Esophagus muscularis mucosa (tissue), 4 donors: ENCODE measurements at regions not wholly inside any gene's neighbourhood (a gene's known extent, or its start where the extent isn't known, plus 50 kb on each side); places are given as distances from the start of the nearest gene placed in this dataset.

Experiments
- DNase-seq: peaks from one replicate; pipeline ENCODE4 v3.0.0-alpha.2; 2017; ENCODE audit errors: extremely low spot score
- H3K27ac ChIP-seq, 4 donors: fragments of 200-600 bp; sonication (generic); replicated peaks in 1 of 4; 1 replicate in 3 of 4; 2 replicates in 1 of 4; pipeline ENCODE4 v1.5.1; 2016 to 2019; ENCODE audit warnings: mild to moderate bottlenecking in 1 of 4
- H3K27me3 ChIP-seq, 4 donors: fragments of 200-600 bp; sonication (generic); one replicate each; pipeline versions ENCODE4 v1.5.1 to v1.6.0; 2016 to 2019
- H3K36me3 ChIP-seq, 4 donors: fragments of 200-600 bp; sonication (generic); one replicate each; pipeline ENCODE4 v1.5.1; 2016 to 2019
- H3K4me1 ChIP-seq, 4 donors: fragments of 200-600 bp; sonication (generic); one replicate each; pipeline ENCODE4 v1.5.1; 2016 to 2019
- H3K4me3 ChIP-seq, 4 donors: fragments of 200-600 bp; sonication (generic); 1 replicate in 2 of 4; 2 replicates in 2 of 4; pipeline ENCODE4 v1.5.1; 2016 to 2019; ENCODE audit warnings: mild to moderate bottlenecking in 4 of 4, moderate library complexity in 1 of 4
- H3K9me3 ChIP-seq, 4 donors: fragments of 200-600 bp; sonication (generic); 1 replicate in 3 of 4; 2 replicates in 1 of 4; pipeline ENCODE4 v1.5.1; 2016 to 2019
- CTCF ChIP-seq, 3 experiments: fragments of 200-600 bp in 2 of 3; fragments of 450-650 bp in 1 of 3; sonication (generic) in 2 of 3; IDR thresholded peaks; one replicate each; pipeline ENCODE4 v1.5.1; 2017 to 2019; ENCODE audit warnings: antibody characterized with exemption in 3 of 3, mild to moderate bottlenecking in 2 of 3, moderate library complexity in 1 of 3
- EP300 ChIP-seq: sonication (generic); formaldehyde crosslinking; IDR thresholded peaks from one replicate; pipeline ENCODE4 v1.6.1; 2017; ENCODE audit warnings: antibody characterized with exemption
- POLR2A ChIP-seq: fragments of 450-650 bp; IDR thresholded peaks from one replicate; pipeline ENCODE4 v1.6.1; 2017; ENCODE audit warnings: antibody characterized with exemption, moderate library complexity, mild to moderate bottlenecking, low read depth
- POLR2AphosphoS5 ChIP-seq, 2 donors: sonication (generic); formaldehyde crosslinking; IDR thresholded peaks; one replicate each; pipeline ENCODE4 v1.6.1; 2017; ENCODE audit warnings: antibody characterized with exemption in 2 of 2
- WGBS: methylation state at CpG from one replicate; pipeline ENCODE4 v1.1.5; 2018; 5-methylcytosine and 5-hydroxymethylcytosine counted together
- intact Hi-C: fragments of 100-400 bp; cut with DNase I; formaldehyde crosslinking; loops from one replicate; pipeline ENCODE4 v1.15.1; 2023

GRCh38 chr2:106034325-106034724 lies 159.8 kb downstream of the UXS1 start:
- intact Hi-C loops, result no loop called here
- DNase-seq, result no peak
- H3K4me1 ChIP-seq, result peaks cover 24 to 48% (median 41%) of the 10 kb centered on the region in 4 donors
- no peaks in the 10 kb centered on the region for H3K27me3 ChIP-seq
- WGBS, result 85% methylated on average over 3 of the region's 3 CpGs
- H3K36me3 ChIP-seq, result no peaks in the 10 kb centered on the region
- no peaks in the 10 kb centered on the region for H3K9me3 ChIP-seq
- no peak overlapping the region for H3K4me3 ChIP-seq
- no peak for TF ChIP-seq EP300
- TF ChIP-seq POLR2AphosphoS5 (IDR thresholded peaks at IDR 0.05), result no peak
- TF ChIP-seq CTCF (IDR thresholded peaks at IDR 0.05), result no peak
- no peak for TF ChIP-seq POLR2A
- H3K27ac ChIP-seq, result no peak overlapping the region

- DNase-seq, result no peak
- 82% methylated on average over 4 of the region's 4 CpGs for WGBS
- Histone ChIP-seq H3K27ac (no peak overlapping the region), H3K4me1 (peaks cover 24 to 40% (median 31%) of the 10 kb centered on the region in 4 donors), H3K27me3 (no peaks in the 10 kb centered on the region), H3K4me3 (no peak overlapping the region), H3K36me3 (no peaks in the 10 kb centered on the region), H3K9me3 (no peaks in the 10 kb centered on the region)
- intact Hi-C loops, result no loop called here
- TF ChIP-seq EP300 (peak; percentile 9), CTCF (IDR thresholded peaks at IDR 0.05) (no peak), POLR2A (no peak)
Measured at GRCh38 chr2:106032676-106033075, 161.4 kb downstream of the UXS1 start.

DNA sequence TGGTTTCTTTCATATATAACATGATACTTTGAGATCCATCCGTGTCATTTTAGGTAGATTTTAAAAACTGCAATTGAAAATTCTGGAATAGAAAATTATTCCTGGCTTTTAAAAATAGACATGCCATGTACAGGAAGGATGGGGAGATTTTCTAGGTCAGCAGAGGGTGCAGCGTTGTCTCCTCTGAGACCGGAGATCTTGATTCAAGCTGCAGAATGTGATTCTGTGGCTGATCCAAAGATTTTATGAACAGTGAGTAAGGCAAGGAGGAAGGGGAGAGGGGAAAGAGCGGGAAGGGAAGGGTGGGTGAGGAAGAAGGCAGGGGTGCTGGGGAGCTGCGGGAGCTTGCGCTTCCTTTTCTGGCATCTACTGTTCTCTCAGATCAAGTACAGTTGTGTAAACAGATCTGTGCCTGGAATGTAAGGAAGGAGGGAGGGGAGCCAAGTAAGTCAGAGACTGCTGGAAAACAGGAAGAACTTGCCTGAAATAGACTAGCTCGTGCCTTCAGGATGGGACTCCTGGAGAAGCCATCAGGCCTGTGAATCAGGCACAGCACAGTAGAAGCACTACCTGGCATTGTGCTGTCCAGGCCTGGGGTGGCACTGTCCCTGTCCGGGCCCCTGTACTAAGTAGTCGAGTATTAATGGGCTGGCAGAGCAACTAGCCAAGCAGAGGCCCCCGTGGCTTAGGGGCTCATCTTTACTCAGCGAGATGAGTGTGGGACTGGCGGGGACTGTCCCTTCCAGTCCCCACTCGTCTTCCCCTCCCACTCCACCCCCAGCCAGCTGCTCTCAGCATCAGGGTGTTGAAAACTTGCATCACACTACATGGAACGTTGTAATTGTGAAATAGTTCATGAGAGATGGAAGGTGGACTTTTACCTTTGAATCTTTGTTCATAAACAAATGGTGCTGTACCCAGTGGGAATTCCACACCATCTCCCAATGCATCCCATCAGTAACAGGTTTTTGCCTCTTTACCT lies 163.5 kb downstream of the UXS1 start:
- TF ChIP-seq CTCF (IDR thresholded peaks at IDR 0.05) (no peak), POLR2AphosphoS5 (IDR thresholded peaks at IDR 0.05) (peak; percentile 63 to 71)
- DNase-seq, result no peak
- Histone ChIP-seq H3K4me3 (peak overlapping the region; percentile 5 to 44 (median 27)), H3K9me3 (no peaks in the 10 kb centered on the region), H3K27me3 (no peaks in the 10 kb centered on the region), H3K36me3 (no peaks in the 10 kb centered on the region), H3K27ac (peak overlapping the region; percentile 81 to 93 (median 92)), H3K4me1 (peaks cover 30 to 48% (median 41%) of the 10 kb centered on the region in 4 donors)
- intact Hi-C loops, result no loop called here
- 18% methylated on average over 13 of the region's 14 CpGs for WGBS

GRCh38 chr2:106028192-106028591 lies 165.9 kb downstream of the UXS1 start:
- TF ChIP-seq POLR2AphosphoS5 (IDR thresholded peaks at IDR 0.05) (no peak), POLR2A (no peak), CTCF (IDR thresholded peaks at IDR 0.05) (no peak), EP300 (no peak)
- intact Hi-C loops, result loop anchor here (5.0 to 10.0 kb wide), 2 partner anchors 44 to 633 kb away; partner anchors contain the start of gene FHL2
- H3K27ac ChIP-seq, result peak overlapping the region in 1 of 4 donors; percentile 90

More at GRCh38 chr2:106028192-106028591, 165.9 kb downstream of the UXS1 start:
- H3K9me3 ChIP-seq, result no peaks in the 10 kb centered on the region
- H3K36me3 ChIP-seq, result no peaks in the 10 kb centered on the region
- DNase-seq, result no peak
- 72% methylated on average over 4 of the region's 4 CpGs for WGBS
- H3K4me3 ChIP-seq, result no peak overlapping the region
- peaks cover 30 to 50% (median 42%) of the 10 kb centered on the region in 4 donors for H3K4me1 ChIP-seq
- no peaks in the 10 kb centered on the region for H3K27me3 ChIP-seq
